AG08395 (cell line): ENCODE measurements at regions not wholly inside any gene's neighbourhood (a gene's known extent, or its start where the extent isn't known, plus 50 kb on each side); places are given as distances from the start of the nearest gene placed in this dataset.

Experiments
- DNase-seq: peaks from one replicate; pipeline ENCODE4 v3.0.0; 2012; ENCODE audit warnings: mixed read lengths, low spot score

- DNase-seq: no peak
Measured at GRCh38 chr3:25044762-25045710, 383.0 kb upstream of the RARB start.

GRCh38 chr3:25046911-25047771, 380.9 kb upstream of the RARB start:
- DNase-seq: no peak

GRCh38 chr3:25049304-25049703, 378.8 kb upstream of the RARB start:
- DNase-seq: no peak

GRCh38 chr3:25053360-25053759, 374.7 kb upstream of the RARB start:
- DNase-seq: no peak

- no peak for DNase-seq
Measured at GRCh38 chr3:25056036-25056755, 371.9 kb upstream of the RARB start.

GRCh38 chr3:25056803-25057351, 371.2 kb upstream of the RARB start:
- DNase-seq: no peak

- no peak for DNase-seq
Measured at GRCh38 chr3:25057379-25057778, 370.7 kb upstream of the RARB start.

GRCh38 chr3:25064681-25065080, 363.4 kb upstream of the RARB start:
- DNase-seq: no peak

GRCh38 chr3:25069970-25070369, 358.1 kb upstream of the RARB start:
- DNase-seq: no peak

GRCh38 chr3:25071846-25072245, 356.2 kb upstream of the RARB start:
- no peak for DNase-seq

GRCh38 chr3:25073423-25073822, 354.6 kb upstream of the RARB start:
- no peak for DNase-seq

- DNase-seq: no peak
Measured at GRCh38 chr3:25074149-25074548, 353.9 kb upstream of the RARB start.

GRCh38 chr3:25080461-25080860, 347.6 kb upstream of the RARB start:
- no peak for DNase-seq

- no peak for DNase-seq
Measured at GRCh38 chr3:25084016-25084415, 344.0 kb upstream of the RARB start.

GRCh38 chr3:25086721-25087120, 341.3 kb upstream of the RARB start:
- no peak for DNase-seq

- DNase-seq: no peak
Measured at GRCh38 chr3:25088284-25088683, 339.8 kb upstream of the RARB start.

- no peak for DNase-seq
Measured at GRCh38 chr3:25090698-25091453, 337.2 kb upstream of the RARB start.

- no peak for DNase-seq
Measured at GRCh38 chr3:25091934-25092333, 336.1 kb upstream of the RARB start.

GRCh38 chr3:25094932-25095685, 333.0 kb upstream of the RARB start:
- DNase-seq: no peak

- DNase-seq: no peak
Measured at GRCh38 chr3:25096536-25096935, 331.5 kb upstream of the RARB start.
